Stomach (tissue), 4 donors: ENCODE measurements at regions not wholly inside any gene's neighbourhood (a gene's known extent, or its start where the extent isn't known, plus 50 kb on each side); places are given as distances from the start of the nearest gene placed in this dataset.

ENCODE experiments used
- CTCF ChIP-seq, 7 experiments: fragments of 450-650 bp in 4 of 7; fragments of 200-600 bp in 3 of 7; sonication (generic) in 3 of 7; IDR thresholded peaks; one replicate each; pipeline ENCODE4 v1.5.1; 2016 to 2019; ENCODE audit warnings: antibody characterized with exemption in 7 of 7, control low read depth in 2 of 7, mild to moderate bottlenecking in 1 of 7
- POLR2A ChIP-seq, 4 donors: fragments of 450-650 bp; IDR thresholded peaks; one replicate each; pipeline ENCODE4 v1.6.1; 2016; ENCODE audit warnings: antibody characterized with exemption in 4 of 4, control low read depth in 2 of 4, mild to moderate bottlenecking in 1 of 4, moderate library complexity in 1 of 4

- TF ChIP-seq CTCF (IDR thresholded peaks at IDR 0.05) (no peak), POLR2A (IDR thresholded peaks at IDR 0.05) (no peak)
Observed at GRCh38 chr14:103214461-103214958, 91.2 kb downstream of the TNFAIP2 start.
